GM19240 (cell line): ENCODE measurements at regions not wholly inside any gene's neighbourhood (a gene's known extent, or its start where the extent isn't known, plus 50 kb on each side); places are given as distances from the start of the nearest gene placed in this dataset.
"Not testable (repeated sequence)": the region's sequence is repeated elsewhere in the genome, so short reads cannot be mapped to it uniquely, and the experiment has no call there.

ENCODE experiments used
- DNase-seq: peaks from one replicate; pipeline ENCODE4 v3.0.0; 2011; ENCODE audit warnings: low spot score; ENCODE audit not compliant: insufficient read length

DNA sequence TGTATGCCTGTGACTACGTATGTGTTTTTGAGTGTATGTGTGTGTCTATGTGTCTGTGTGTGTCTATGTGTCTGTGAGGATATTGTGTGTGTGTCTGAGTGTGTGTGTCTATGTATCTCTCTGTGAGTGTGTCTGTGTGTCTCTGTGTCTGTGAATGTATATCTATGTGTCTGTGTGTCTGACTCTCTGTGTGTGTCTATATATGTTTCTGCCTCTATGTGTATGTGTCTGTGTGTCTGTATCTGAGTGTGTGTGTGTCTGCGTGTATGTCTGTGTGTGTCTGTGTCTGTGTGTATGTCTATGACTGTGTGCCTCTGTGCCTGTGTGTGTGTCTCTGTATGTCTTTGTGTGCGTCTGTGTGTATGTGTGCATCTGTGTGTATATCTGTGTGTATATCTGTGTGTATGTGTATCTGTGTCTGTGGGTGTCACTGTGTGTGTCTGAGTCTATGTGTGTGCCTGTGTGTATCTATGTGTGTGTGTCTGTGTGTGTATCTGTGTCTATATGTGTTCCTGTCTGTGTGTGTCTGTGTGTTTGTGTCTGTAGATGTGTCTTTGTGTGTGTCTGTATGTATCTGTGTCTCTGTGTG lies 172.7 kb downstream of the MYCN start:
- DNase-seq: no peak

DNA sequence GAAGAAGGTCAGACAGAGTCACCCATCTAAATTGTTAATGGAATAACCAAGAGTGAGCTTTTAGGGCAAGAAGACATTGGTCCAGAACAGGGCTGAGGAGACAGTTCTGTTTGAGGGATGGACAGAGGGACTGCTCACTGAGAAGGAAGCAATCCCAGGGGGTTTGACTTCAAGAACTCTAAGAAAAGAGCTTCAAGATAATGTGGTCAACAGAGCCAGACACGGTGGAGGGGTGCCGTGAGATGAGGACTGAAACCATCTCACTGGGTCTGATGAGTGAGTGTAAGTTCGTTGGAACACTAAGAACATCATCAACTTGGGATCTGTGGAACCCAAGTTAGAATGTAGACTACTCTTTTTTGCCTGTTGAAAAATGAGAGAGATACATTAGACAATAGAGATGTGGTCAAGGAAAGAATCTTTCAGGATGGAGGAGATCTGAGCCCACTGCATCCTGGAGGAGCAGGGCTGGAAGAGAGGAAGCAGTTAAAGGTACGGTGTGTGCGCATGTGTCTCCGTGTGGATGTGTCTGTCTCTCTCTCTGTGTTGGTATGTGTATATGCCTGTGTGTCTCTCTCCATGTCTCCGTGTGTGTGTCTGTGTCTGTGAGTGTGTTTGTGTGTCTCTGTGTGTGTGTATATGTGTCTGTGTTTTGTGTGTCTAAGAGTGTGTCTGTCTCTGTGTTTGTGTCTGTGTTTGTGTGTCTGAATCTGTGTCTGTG lies 172.1 kb downstream of the MYCN start:
- no peak for DNase-seq

DNA sequence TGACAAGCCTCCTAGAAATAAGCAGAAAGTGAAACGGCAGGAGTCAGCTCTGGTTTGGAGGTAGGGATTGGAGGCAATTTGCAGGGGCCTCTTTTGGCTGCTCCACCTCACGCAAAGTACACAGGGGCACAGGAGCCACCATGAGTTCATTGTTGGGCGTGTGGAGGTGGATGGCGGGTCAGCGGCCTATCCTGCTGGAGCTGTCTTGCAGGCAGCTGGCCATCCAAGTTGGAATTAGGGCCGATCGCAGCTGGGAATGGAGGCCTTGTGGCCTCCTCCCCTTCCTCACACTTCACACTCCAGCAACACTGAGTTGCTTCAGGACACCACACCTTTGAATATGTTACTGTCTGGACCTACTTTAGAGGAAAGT lies 171.5 kb downstream of the MYCN start:
- DNase-seq: no peak

DNA sequence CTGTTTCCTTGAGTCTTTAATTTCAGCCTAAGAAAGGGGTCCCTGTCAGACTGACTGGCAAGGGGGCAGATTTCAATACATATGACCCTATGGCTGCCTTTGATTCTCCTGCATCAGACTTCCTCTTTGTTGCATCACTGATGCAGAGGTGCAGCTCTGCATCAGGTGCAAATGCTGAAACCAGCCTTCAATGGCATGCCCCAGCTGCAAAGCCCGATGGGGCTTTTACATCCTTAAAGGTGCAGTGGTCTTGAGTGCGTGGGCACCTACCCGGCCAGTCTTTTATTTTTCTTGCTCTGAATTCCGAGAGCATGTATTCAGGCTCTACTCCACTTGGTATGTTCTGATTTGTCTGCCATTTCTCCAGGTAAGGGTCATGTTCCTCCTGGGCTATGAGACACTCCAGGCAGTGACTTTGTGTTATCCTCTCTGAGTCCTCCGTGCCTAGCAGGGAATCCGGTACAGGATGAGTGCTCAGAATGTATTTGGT lies 169.5 kb downstream of the MYCN start:
- DNase-seq: no peak

DNA sequence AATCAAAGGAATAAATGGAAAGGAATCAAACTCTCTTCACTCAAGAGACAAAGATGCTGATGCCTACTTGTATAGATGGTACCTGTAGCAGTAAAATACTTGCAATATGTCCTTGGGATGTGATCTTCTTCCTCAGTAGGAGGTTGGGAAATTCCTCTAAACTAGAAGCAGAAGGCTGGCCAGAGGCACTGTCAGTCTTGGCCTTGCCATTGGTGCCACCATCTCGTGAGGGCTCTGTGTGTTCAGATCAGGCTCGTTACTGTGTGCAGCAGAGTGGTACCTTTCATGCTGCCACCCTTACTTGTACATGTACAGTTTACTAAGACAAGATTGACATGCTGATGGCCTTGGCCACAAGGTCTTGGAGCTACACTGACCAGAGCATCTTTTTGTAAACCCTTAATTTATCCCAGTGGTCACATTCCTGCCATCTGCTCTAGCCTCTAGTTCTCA lies 169.0 kb downstream of the MYCN start:
- no peak for DNase-seq

DNA sequence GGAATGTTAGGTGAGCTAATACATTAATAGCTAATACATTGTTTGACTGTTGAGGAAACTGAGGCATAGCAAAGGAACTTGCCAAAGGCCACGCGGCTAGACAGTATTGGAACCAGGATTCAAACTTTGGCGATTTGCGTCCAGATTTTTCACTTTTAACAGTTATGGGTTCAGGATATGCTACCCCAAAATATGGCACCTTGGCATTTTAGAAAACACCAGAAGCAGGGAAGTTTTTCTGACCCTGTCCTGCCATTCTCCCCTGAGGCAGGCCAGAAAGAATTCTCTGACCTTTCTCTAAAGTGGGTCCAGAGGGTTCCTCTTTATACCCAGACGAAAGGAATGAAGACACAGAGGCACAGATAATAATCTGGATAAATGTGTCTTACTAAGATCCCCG lies 166.9 kb downstream of the MYCN start:
- DNase-seq: no peak

DNA sequence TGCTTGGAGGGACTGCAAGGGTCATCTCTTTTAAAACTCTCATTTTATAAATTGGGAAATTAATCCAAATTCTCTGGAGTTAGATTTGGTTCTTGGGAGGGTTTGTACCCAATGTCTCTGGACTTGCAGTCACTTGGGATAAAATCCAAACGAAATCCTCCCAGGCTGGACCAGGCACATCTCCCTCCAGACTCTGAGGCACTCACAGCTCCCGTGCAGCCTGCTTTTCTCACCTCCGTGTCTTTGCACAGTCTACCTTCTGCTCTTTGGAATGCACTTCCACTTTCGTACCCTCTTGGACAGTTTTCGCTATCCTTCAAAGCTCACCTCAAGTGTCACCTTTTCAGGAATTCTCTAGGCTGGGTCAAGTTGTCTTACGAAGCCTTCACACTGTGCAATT lies 166.3 kb downstream of the MYCN start:
- no peak for DNase-seq

DNA sequence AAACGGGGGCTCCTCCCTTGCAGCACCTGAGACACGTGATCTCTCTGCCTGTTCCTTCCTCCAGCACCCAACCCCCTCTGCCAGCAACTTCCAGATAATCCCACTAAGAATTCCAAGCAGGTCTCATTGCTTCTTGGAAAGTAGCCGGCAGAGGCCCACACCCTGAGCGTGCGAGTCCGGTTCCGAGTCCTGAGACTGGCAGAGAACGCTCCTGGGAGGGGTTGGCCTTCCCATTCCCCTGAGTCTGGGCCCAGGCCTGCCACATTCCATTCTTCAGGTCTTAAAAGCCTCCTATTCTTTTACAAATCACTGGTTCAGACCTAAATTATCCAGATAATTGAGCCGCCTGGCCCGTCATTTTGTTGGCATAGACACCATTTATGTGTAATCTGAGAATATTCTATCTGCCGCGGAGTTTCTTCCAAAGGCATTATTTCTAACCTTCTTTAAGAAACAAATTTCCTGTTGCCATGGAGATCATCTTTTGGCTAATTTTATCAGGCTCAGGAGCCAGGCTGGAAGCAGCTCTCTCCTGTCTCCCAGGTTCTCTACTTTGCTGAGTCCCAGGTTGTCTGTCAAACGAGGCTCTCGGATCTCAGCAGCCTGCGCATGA lies 165.4 kb downstream of the MYCN start:
- no peak for DNase-seq

DNA sequence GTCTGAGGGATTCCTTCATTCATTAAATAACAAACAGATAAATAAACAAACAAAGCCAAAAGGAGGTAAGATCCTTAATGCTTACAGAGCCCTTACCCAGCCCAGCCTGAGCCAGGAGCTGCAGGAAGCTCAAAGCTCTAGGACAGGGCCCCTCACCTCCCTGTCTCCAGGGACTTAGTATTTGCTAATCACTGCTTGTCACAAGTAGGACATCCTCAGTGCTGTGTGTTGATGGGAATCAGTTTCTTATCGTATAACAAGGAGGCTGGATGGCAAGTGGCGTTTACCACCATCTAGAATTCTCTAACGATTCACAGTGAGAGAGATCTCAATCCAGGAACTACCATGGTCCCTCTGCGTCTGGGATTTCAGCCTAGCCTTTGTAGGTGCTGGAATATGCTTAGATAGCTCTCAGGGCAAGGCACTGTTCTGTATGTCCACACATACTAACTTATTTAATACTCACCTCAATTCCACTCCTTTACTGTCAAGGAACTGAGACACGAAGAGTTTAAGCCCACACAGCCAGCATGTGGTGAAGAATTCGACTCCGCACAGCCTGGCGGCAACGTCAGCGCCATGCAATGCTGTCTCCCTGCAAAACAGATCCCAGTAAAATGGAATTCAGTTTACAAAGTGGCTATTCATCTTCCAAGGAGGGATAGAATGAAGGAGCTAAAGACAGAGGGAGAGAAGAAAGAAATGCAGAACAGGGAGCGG lies 164.8 kb downstream of the MYCN start:
- no peak for DNase-seq

DNA sequence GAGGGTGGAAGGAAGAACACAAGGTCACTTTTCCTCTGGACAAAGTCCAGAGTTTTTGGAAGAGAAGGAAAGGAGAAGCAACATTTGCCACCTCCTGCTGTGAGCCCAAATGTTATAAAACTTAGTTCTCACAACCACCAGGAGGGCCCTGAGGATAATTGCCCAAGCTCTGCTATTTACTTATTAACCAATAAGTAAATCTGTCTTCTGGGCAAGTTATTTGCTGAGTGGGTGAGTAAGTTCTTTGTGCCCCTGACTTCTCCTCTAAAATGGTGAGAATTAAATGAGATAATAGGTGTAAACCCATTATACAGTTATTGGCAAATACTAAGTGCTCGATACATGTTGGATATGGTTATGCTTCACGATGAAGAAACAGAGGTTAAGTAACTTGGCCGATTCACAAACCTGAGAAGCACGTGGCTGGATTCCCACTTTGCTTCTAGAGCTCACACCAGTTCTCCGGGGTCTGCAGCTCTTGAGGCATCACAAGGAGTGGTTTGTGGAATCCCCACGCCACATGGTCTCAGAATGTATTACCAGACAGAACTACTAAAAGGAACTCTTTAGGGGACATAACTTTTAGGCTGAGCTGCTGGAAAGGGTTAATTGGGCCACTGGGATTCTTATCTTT lies 164.1 kb downstream of the MYCN start:
- DNase-seq: no peak

DNA sequence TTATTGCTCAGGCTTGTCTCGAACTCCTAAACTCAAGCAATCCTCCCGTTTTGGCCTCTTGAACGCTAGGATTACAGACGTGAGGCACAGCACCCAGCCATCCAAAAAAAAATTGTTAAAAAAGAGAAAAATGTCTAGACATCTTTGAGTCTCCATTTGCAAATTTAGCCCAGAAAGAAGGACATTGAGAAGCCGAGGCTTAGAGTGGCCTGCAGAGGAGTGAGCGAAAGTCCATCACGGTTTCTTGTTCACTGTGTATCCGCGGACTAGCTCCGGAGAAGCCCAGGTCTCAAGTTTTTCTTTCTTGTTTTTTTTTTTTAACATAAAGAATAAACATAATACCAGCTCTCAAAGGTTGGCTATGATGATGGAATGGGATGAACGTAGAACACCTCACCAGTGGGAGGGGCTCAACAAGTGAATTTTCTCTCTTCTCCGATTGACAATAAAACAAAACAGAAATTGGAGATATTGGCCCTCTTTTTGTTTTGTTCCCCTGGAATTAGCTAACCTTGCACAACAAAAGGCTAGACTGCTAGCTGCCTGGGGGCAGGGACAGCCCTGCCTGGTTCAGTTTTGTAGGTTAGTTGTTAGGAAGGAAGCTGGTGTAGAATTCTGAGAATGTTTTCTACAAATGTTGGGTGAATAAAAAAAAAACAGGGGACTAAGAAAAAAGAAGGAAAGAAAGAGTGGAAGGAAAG lies 163.4 kb downstream of the MYCN start:
- DNase-seq: no peak

DNA sequence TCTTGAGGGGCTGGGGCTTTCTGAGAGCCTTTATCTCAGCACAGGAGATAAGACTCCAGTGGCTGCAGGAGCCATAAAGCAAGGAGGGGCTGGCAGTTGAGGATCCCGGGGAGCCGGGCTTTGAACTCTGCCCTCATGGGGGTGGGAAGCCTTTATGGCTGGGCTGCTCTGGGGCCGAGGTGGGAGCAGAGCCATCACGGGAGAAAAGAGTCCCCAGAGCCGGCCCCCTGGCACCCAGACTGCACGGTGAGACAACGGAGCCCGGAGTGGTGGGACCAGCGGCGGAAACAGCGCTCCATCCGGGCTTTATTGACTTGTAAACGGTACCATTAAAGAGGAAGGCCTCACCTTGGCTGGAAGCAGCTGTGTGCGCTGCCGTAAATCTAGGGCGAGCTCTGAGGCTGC lies 162.6 kb downstream of the MYCN start:
- DNase-seq: no peak

DNA sequence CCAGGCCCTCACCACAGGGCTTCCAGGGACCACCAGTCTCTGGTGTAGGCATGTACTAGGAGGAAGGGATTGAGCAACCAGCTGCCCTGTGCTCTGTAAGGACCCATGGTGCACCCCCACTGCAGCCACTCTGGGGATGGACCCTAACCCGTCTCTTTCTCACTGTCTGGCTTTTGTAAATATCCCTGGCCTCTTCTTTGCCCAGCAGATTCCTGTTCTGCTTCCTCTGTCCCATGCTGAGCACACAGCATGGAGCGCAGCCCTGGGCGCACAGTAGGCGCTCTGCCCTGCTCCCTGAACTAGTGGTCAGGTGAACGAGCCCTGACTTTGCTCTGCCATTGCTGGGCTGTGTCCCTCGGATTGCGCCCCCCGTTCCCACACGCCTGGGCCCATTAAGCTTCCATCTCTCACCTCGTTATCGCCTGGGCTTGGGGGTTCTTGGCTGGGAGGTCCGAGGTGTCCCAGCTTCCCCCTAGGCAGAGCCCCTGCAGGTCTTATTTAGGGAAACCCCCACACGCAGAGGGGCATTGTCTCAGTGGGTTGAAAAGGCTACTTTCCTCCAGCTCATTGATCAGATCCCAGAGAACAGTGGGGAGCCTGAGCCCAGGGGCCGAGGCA lies 162.1 kb downstream of the MYCN start:
- DNase-seq: no peak

DNA sequence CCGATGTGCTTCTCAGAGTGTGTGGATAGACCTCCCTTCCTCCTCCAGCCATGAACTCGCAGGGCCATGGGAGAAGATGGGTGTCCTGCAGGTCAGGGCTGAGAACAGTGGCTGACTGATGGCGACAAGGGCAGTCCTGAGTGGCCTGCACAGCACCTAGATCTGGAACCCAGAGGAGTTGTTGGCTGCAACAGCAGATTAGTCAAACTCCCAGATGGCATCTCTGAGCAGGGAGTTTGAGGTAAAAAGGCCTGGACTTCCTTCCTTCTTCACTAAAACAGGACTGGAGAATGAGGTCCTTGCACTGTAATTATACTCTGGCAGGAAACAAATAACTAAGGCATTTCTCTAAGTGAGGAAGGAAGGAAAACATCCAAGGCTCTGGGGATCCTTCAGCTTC lies 160.8 kb downstream of the MYCN start:
- DNase-seq: no peak

DNA sequence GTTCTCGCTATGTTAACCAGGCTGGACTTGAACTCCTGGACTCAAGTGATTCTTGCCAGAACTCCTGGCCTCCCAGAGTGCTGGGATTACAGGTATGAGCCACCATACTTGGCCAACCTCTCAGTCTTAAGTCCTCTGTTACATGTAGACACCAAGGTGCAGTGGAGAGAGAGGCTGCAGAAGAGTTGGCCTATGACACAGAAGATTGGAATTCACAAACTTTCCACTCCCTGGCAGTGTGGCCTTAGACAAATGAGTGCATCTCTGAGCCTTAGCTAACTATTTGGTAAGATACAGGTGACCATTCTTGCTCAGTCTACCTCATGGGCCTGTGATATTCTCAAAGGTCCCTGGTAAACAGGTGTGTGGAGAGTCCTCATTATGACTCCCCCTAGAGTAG lies 159.7 kb downstream of the MYCN start:
- no peak for DNase-seq

DNA sequence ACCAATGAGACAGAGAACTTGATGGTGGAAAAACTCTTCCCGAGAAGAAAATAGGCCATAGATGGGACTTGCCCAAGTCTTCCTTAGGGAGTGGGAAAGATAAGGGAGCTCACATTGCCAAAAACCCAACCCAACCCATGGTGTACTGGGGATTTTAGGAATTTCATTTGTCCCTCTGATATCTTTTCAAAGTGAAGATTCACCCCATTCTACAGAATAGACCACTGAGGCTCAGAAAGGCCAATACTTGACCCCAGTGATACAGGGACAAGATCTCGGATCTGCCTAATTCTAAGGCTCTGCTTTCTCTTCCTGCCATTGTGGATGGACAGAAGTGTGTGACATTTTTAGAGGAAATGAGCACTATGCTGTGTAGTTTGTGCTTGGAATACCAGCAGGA lies 159.0 kb downstream of the MYCN start:
- no peak for DNase-seq

DNA sequence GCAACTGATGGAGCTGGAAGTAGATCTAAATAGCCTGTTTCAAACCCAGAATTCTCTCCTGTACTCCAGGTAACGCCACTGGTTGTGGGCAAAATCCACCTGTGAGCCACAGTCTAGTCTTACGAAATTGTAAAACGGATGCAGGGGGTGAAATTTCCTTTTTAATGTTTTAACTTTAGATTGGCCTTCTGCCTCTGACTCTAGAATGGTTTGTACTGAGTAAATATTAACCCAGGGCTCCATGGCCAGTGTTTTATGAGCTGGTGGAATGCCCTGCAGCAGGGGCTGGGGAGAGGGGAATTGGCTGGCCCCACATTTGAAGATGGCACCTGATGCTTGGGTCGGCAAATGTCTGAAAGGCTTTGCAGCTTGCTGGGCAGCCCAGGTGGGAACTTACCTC lies 156.6 kb downstream of the MYCN start:
- DNase-seq: no peak

DNA sequence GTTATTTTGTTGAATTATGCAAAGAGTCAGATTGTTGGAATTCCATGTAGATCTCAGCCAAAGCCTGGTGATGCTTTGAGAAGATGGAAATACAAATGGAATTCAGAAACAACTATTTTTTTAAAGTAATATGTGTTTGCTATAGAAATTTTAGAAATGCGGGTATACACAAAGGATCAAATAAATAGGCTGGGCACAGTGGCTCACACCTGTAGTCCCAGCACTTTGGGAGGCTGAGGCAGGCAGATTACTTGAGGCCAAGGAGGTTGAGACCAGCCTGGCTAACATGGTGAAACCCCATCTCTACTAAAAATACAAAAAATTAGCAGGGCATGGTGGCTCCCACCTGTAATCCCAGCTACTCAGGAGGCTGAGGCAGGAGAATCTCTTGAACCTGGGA lies 155.1 kb downstream of the MYCN start:
- DNase-seq: not testable (repeated sequence)

DNA sequence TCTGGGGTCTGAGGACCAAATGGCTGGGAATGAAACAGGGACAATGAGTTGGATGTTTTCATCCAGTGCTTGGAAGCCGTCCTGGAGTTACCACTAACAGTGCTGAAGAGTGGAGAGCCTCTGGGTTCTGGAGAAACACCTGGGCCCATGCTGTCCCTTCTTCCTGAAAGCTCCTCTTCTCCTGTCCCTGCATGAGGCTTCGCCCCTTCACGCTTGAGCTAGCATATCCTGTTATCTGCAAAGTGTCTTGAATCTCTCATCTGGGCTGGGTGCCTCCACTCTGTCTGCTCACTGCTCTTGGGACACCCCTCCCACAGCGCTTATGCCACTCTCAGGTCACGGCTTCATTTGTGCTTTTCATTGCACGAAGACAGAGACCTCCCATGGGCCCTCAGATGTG lies 154.5 kb downstream of the MYCN start:
- no peak for DNase-seq

DNA sequence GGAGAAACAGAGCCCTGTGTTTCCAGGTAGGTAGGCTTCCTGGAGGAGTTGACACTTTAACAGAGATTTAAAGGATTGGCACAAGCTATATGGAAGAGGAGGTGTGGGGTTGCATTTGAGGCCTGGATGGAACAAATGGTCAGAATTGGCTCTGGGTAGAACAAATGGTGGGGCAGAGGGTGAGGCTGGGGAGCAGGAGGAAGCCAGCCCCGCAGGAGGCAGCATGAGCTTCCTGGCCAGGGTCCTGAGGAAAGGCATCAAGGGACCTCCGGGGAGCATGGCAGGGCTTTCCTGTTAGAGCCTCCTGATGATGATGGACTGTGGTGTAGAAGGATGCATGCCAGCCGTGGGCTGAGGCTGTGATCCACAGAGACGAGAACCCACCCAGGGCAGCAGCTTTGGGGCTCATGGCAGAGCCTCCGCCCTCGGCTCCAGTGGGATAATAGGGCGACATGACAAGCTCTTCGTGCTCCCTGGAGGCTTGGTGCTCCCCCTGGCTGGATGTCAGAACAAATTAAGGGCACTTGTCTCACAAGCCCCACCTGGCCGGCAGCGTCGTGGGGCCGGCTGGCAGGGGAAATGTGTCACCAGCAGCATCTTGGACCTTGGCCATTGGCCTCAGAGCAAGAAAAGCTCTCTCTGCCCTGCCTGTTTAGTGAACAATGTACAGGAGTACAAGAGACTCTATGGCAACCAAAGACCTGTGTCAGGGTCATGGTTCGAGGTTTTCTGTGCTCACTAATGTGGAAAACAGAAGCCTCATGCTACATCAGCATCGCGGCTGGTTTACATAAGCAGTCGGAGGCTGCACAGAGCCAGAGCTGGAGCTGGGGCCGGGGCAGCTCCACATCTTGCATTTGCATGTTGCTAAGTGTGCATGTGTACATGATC lies 153.5 kb downstream of the MYCN start:
- no peak for DNase-seq
